Inflammatory macrophage (primary cell): ENCODE measurements at regions not wholly inside any gene's neighbourhood (a gene's known extent, or its start where the extent isn't known, plus 50 kb on each side); places are given as distances from the start of the nearest gene placed in this dataset.

Experiments
- DNase-seq, 2 donors: peaks; one replicate each; pipeline ENCODE4 v3.0.0-alpha.2; 2020 to 2022

GRCh38 chr10:8919280-8919679 lies 864.8 kb downstream of the GATA3 start:
- no peak for DNase-seq

- no peak for DNase-seq
Measured at GRCh38 chr10:8921568-8921967, 867.1 kb downstream of the GATA3 start.

- no peak for DNase-seq
Measured at GRCh38 chr10:8923096-8923495, 868.6 kb downstream of the GATA3 start.

GRCh38 chr10:8927705-8928104 lies 873.2 kb downstream of the GATA3 start:
- DNase-seq, result no peak

GRCh38 chr10:8946451-8946850 lies 892.0 kb downstream of the GATA3 start:
- no peak for DNase-seq

GRCh38 chr10:8950978-8951377 lies 896.5 kb downstream of the GATA3 start:
- DNase-seq, result no peak

- no peak for DNase-seq
Measured at GRCh38 chr10:8951440-8952089, 897.1 kb downstream of the GATA3 start.

GRCh38 chr10:8956400-8956799 lies 901.9 kb downstream of the GATA3 start:
- no peak for DNase-seq

GRCh38 chr10:8962249-8962648 lies 907.8 kb downstream of the GATA3 start:
- DNase-seq, result no peak

- no peak for DNase-seq
Measured at GRCh38 chr10:8967061-8967460, 912.6 kb downstream of the GATA3 start.

- no peak for DNase-seq
Measured at GRCh38 chr10:8969853-8970252, 915.4 kb downstream of the GATA3 start.

- no peak for DNase-seq
Measured at GRCh38 chr10:8975535-8975934, 921.0 kb downstream of the GATA3 start.

- no peak for DNase-seq
Measured at GRCh38 chr10:8978100-8978499, 923.6 kb downstream of the GATA3 start.

- no peak for DNase-seq
Measured at GRCh38 chr10:8979976-8980375, 925.5 kb downstream of the GATA3 start.

GRCh38 chr10:8981277-8981676 lies 926.8 kb downstream of the GATA3 start:
- no peak for DNase-seq

- no peak for DNase-seq
Measured at GRCh38 chr10:8985651-8986050, 931.2 kb downstream of the GATA3 start.

GRCh38 chr10:8986975-8987374 lies 932.5 kb downstream of the GATA3 start:
- no peak for DNase-seq

- DNase-seq, result no peak
Measured at GRCh38 chr10:8987712-8988111, 933.2 kb downstream of the GATA3 start.

- DNase-seq, result no peak
Measured at GRCh38 chr10:8990280-8990987, 935.9 kb downstream of the GATA3 start.

- no peak for DNase-seq
Measured at GRCh38 chr10:8992009-8992408, 937.5 kb downstream of the GATA3 start.

GRCh38 chr10:8993864-8994263 lies 939.4 kb downstream of the GATA3 start:
- DNase-seq, result no peak

- no peak for DNase-seq
Measured at GRCh38 chr10:8998751-8999150, 944.3 kb downstream of the GATA3 start.

- DNase-seq, result no peak
Measured at GRCh38 chr10:9003122-9003521, 948.6 kb downstream of the GATA3 start.

GRCh38 chr10:9004736-9005135 lies 950.2 kb downstream of the GATA3 start:
- no peak for DNase-seq

GRCh38 chr10:9009505-9009904 lies 955.0 kb downstream of the GATA3 start:
- no peak for DNase-seq
